HCT116 (cell line): ENCODE measurements at regions not wholly inside any gene's neighbourhood (a gene's known extent, or its start where the extent isn't known, plus 50 kb on each side); places are given as distances from the start of the nearest gene placed in this dataset.

Experiments used
- ATAC-seq: fragments of 200-7000 bp; cut with Tn5 transposase; 2 replicates; pipeline ENCODE4 v1.9.1; 2020; ENCODE audit warnings: mild to moderate bottlenecking, moderate library complexity
- BruUV-seq: library from RNA; stranded (reverse); fragments of 400-500 nt; replicated peaks from 2 replicates; lab custom pipeline; 2021; lab: Mats Ljungman, UMichigan
- CTCF ChIA-PET: fragments of 300-600 bp; sonication (Branson Sonifier 250); formaldehyde crosslinking; loops from one replicate; lab custom pipeline; 2021; ENCODE audit warnings: antibody characterized with exemption; lab: Charles Lee
- POLR2A ChIA-PET: fragments of 300-600, 350-600 bp; sonication (Branson Sonifier 250); formaldehyde crosslinking; loops from one replicate; lab custom pipeline; 2021; ENCODE audit warnings: antibody characterized with exemption; lab: Charles Lee
- RAD21 ChIA-PET, 2 experiments: fragments of 300-600 bp; sonication (Branson Sonifier 250); formaldehyde crosslinking; loops; one replicate each; lab custom pipeline; 2023; ENCODE audit warnings: low total read pairs in 2 of 2; ENCODE audit not compliant: uncharacterized antibody in 2 of 2, unreplicated experiment in 2 of 2, low non-redundant PET in 1 of 2; lab: Charles Lee
- DNase-seq: peaks from one replicate; pipeline ENCODE4 v3.0.0-alpha.2; 2010; ENCODE audit warnings: low read depth, low spot score
- H2AFZ ChIP-seq: fragments of 200-600 bp; shearing (Covaris generic), sonication (generic); 2 replicates; pipeline ENCODE4 v1.6.1; 2017; ENCODE audit warnings: low read depth, mixed run types, mixed read lengths, antibody characterized with exemption, low read length; ENCODE audit not compliant: poor library complexity, severe bottlenecking
- H3K27ac ChIP-seq: 2 replicates; pipeline ENCODE4 v1.5.1; 2012; ENCODE audit warnings: low read depth, low read length
- H3K27me3 ChIP-seq: fragments of 200-600 bp; sonication (generic); 2 replicates; pipeline ENCODE4 v1.6.1; 2016; ENCODE audit warnings: mixed run types, low read length, mixed read lengths; ENCODE audit not compliant: insufficient read depth
- H3K36me3 ChIP-seq, 2 experiments: fragments of 200-500 bp in 1 of 2; fragments of 200-600 bp in 1 of 2; sonication (Bioruptor generic) in 1 of 2; sonication (generic) in 1 of 2; 2 replicates each; pipeline versions ENCODE4 v1.5.1 to v1.6.1; 2014 to 2016; ENCODE audit warnings: low read length in 2 of 2, inconsistent platforms in 1 of 2, mixed read lengths in 1 of 2, mixed run types in 1 of 2; ENCODE audit not compliant: insufficient read depth in 2 of 2, control insufficient read depth in 1 of 2
- H3K4me1 ChIP-seq, 2 experiments: fragments of 200-600 bp in 1 of 2; sonication (generic) in 1 of 2; 2 replicates each; pipeline versions ENCODE4 v1.5.1 to v1.6.1; 2012 to 2017; ENCODE audit warnings: low read length in 2 of 2, inconsistent platforms in 1 of 2, mild to moderate bottlenecking in 1 of 2, mixed read lengths in 1 of 2, mixed run types in 1 of 2, moderate library complexity in 1 of 2; ENCODE audit not compliant: insufficient read depth in 2 of 2, control insufficient read depth in 1 of 2
- H3K4me2 ChIP-seq: fragments of 200-600 bp; sonication (generic); 2 replicates; pipeline ENCODE4 v1.6.1; 2017; ENCODE audit warnings: mixed run types, low read length, mixed read lengths
- H3K4me3 ChIP-seq, 2 experiments: fragments of 200-600 bp in 1 of 2; sonication (generic) in 1 of 2; replicated peaks in 1 of 2; 2 replicates each; pipeline ENCODE4 v1.5.1; 2011 to 2016; ENCODE audit warnings: low read length in 2 of 2, control low read depth in 1 of 2, low read depth in 1 of 2, mild to moderate bottlenecking in 1 of 2, mixed read lengths in 1 of 2, mixed run types in 1 of 2
- H3K79me2 ChIP-seq: fragments of 200-600 bp; sonication (generic); 2 replicates; pipeline ENCODE4 v1.6.1; 2017; ENCODE audit warnings: mild to moderate bottlenecking, mixed run types, low read length, moderate library complexity, mixed read lengths; ENCODE audit not compliant: insufficient read depth
- H3K9ac ChIP-seq: fragments of 200-600 bp; sonication (generic); 2 replicates; pipeline ENCODE4 v1.6.1; 2016; ENCODE audit warnings: low read length, mixed read lengths
- H3K9me2 ChIP-seq: fragments of 200-600 bp; sonication (generic), shearing (Covaris generic); 2 replicates; pipeline ENCODE4 v1.6.1; 2017; ENCODE audit warnings: mixed run types, mild to moderate bottlenecking, moderate library complexity; ENCODE audit not compliant: insufficient read depth
- H3K9me3 ChIP-seq, 2 experiments: fragments of 200-500 bp in 1 of 2; fragments of 200-600 bp in 1 of 2; sonication (Bioruptor generic) in 1 of 2; sonication (generic) in 1 of 2; 2 replicates each; pipeline ENCODE4 v1.6.1; 2014 to 2017; ENCODE audit warnings: low read length in 2 of 2, mixed read lengths in 2 of 2, inconsistent platforms in 1 of 2, low read depth in 1 of 2, mild to moderate bottlenecking in 1 of 2, mixed run types in 1 of 2, moderate library complexity in 1 of 2; ENCODE audit not compliant: control insufficient read depth in 1 of 2, insufficient read depth in 1 of 2
- H4K20me1 ChIP-seq: fragments of 200-600 bp; sonication (generic), shearing (Covaris generic); 2 replicates; pipeline ENCODE4 v1.6.1; 2017; ENCODE audit warnings: mixed run types, mild to moderate bottlenecking, moderate library complexity; ENCODE audit not compliant: insufficient read depth
- ATF3 ChIP-seq: IDR thresholded peaks from 2 replicates; pipeline ENCODE4 v1.6.1; 2012
- CBX3 ChIP-seq: IDR thresholded peaks from 2 replicates; pipeline ENCODE4 v1.6.1; 2012; ENCODE audit warnings: low read depth
- CEBPB ChIP-seq: IDR thresholded peaks from 2 replicates; pipeline ENCODE4 v1.6.1; 2012; ENCODE audit warnings: low read depth
- EGR1 ChIP-seq: IDR thresholded peaks from 2 replicates; pipeline ENCODE4 v1.6.1; 2012; ENCODE audit warnings: low read depth
- ELF1 ChIP-seq: IDR thresholded peaks from 2 replicates; pipeline ENCODE4 v1.6.1; 2012; ENCODE audit warnings: low read depth, borderline replicate concordance
- EZH2 ChIP-seq: fragments of 200-600 bp; sonication (generic); IDR thresholded peaks from 2 replicates; pipeline ENCODE4 v1.6.1; 2017; ENCODE audit warnings: antibody characterized with exemption, mixed run types
- FOSL1 ChIP-seq: IDR thresholded peaks from 2 replicates; pipeline ENCODE4 v1.6.1; 2012; ENCODE audit warnings: low read depth
- JUND ChIP-seq: IDR thresholded peaks from 2 replicates; pipeline ENCODE4 v1.6.1; 2012
- POLR2A ChIP-seq: IDR thresholded peaks from 2 replicates; pipeline ENCODE4 v1.7.0; 2011; ENCODE audit warnings: borderline replicate concordance; ENCODE audit not compliant: insufficient read depth, insufficient read length; ENCODE audit errors: extremely low read depth
- POLR2AphosphoS5 ChIP-seq: IDR thresholded peaks from 2 replicates; pipeline ENCODE4 v1.6.1; 2011; ENCODE audit warnings: mild to moderate bottlenecking, low read depth, low read length, moderate library complexity
- RAD21 ChIP-seq: IDR thresholded peaks from 2 replicates; pipeline ENCODE4 v1.6.1; 2012; ENCODE audit warnings: low read depth, mild to moderate bottlenecking
- SP1 ChIP-seq: IDR thresholded peaks from 2 replicates; pipeline ENCODE4 v1.6.1; 2012; ENCODE audit warnings: low read depth
- SRF ChIP-seq: IDR thresholded peaks from 2 replicates; pipeline ENCODE4 v1.6.1; 2012; ENCODE audit warnings: low read depth
- TCF7L2 ChIP-seq: IDR thresholded peaks from 2 replicates; pipeline ENCODE4 v1.7.0; 2011; ENCODE audit warnings: borderline replicate concordance, inconsistent platforms; ENCODE audit not compliant: insufficient read depth, insufficient read length; ENCODE audit errors: extremely low read depth
- YY1 ChIP-seq: IDR thresholded peaks from 2 replicates; pipeline ENCODE4 v1.6.1; 2011; ENCODE audit warnings: low read length, low read depth, moderate library complexity, mild to moderate bottlenecking; ENCODE audit not compliant: insufficient replicate concordance; ENCODE audit errors: extremely low read depth
- ZFX ChIP-seq: fragments of 450-650 bp; IDR thresholded peaks from 2 replicates; pipeline ENCODE4 v1.6.1; 2017
- intact Hi-C: fragments of 100-400 bp; cut with micrococcal nuclease; formaldehyde crosslinking; loops from 2 replicates; pipeline ENCODE4 v1.10.0; 2022
- TF ChIP-seq, protein P1 (sequence below), 3 experiments: fragments of 200-600 bp in 1 of 3; sonication (generic) in 1 of 3; IDR thresholded peaks in 2 of 3; conservative IDR thresholded peaks in 1 of 3; 2 replicates each; pipeline ENCODE4 v1.5.1; 2012 to 2017; ENCODE audit warnings: low read depth in 2 of 3, low read length in 2 of 3, antibody characterized with exemption in 1 of 3, borderline replicate concordance in 1 of 3, control low read depth in 1 of 3, mild to moderate bottlenecking in 1 of 3, mixed read lengths in 1 of 3, mixed run types in 1 of 3, moderate library complexity in 1 of 3; ENCODE audit not compliant: insufficient read depth in 1 of 3
- TF ChIP-seq, protein P2 (sequence below): IDR thresholded peaks from 2 replicates; pipeline ENCODE4 v1.6.1; 2011; ENCODE audit warnings: mild to moderate bottlenecking, low read length, moderate library complexity; ENCODE audit not compliant: insufficient replicate concordance; ENCODE audit errors: extremely low read depth
- TF ChIP-seq, protein P3 (sequence below): IDR thresholded peaks from 2 replicates; pipeline ENCODE4 v1.6.1; 2012

GRCh38 chr2:154599189-154599588 lies 99.3 kb upstream of the KCNJ3 start:
- Histone ChIP-seq H3K9me2 (no peaks in the 10 kb centered on the region), H3K9me3 (no peaks in the 10 kb centered on the region), H3K27me3 (no peaks in the 10 kb centered on the region), H2AFZ (no peak overlapping the region), H3K27ac (no peak overlapping the region), H3K4me2 (no peak overlapping the region), H3K4me1 (no peaks in the 10 kb centered on the region), H3K79me2 (no peaks in the 10 kb centered on the region), H3K9ac (no peak overlapping the region), H3K36me3 (no peaks in the 10 kb centered on the region), H3K4me3 (no peak overlapping the region), H4K20me1 (no peaks in the 10 kb centered on the region)
- intact Hi-C loops = no loop called here
- POLR2A ChIA-PET = no interaction called here
- TF ChIP-seq ATF3 (no peak), YY1 (no peak), ELF1 (no peak), EGR1 (no peak), CEBPB (no peak), SP1 (no peak), POLR2AphosphoS5 (no peak), RAD21 (no peak), SRF (no peak), ZFX (no peak), FOSL1 (no peak), JUND (no peak), CBX3 (no peak), EZH2 (no peak), POLR2A (no peak), TCF7L2 (no peak)
- TF ChIP-seq, protein P1, sequence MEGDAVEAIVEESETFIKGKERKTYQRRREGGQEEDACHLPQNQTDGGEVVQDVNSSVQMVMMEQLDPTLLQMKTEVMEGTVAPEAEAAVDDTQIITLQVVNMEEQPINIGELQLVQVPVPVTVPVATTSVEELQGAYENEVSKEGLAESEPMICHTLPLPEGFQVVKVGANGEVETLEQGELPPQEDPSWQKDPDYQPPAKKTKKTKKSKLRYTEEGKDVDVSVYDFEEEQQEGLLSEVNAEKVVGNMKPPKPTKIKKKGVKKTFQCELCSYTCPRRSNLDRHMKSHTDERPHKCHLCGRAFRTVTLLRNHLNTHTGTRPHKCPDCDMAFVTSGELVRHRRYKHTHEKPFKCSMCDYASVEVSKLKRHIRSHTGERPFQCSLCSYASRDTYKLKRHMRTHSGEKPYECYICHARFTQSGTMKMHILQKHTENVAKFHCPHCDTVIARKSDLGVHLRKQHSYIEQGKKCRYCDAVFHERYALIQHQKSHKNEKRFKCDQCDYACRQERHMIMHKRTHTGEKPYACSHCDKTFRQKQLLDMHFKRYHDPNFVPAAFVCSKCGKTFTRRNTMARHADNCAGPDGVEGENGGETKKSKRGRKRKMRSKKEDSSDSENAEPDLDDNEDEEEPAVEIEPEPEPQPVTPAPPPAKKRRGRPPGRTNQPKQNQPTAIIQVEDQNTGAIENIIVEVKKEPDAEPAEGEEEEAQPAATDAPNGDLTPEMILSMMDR (IDR thresholded peaks at IDR 0.05 in 2 of 3, conservative IDR thresholded peaks at IDR 0.05 in 1 of 3; ENCODE audit: borderline replicate concordance in 1 of 3, insufficient read depth in 1 of 3, low read depth in 2 of 3, low read length in 2 of 3) = no peak
- TF ChIP-seq, protein P2, sequence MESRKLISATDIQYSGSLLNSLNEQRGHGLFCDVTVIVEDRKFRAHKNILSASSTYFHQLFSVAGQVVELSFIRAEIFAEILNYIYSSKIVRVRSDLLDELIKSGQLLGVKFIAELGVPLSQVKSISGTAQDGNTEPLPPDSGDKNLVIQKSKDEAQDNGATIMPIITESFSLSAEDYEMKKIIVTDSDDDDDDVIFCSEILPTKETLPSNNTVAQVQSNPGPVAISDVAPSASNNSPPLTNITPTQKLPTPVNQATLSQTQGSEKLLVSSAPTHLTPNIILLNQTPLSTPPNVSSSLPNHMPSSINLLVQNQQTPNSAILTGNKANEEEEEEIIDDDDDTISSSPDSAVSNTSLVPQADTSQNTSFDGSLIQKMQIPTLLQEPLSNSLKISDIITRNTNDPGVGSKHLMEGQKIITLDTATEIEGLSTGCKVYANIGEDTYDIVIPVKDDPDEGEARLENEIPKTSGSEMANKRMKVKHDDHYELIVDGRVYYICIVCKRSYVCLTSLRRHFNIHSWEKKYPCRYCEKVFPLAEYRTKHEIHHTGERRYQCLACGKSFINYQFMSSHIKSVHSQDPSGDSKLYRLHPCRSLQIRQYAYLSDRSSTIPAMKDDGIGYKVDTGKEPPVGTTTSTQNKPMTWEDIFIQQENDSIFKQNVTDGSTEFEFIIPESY = no peak
- TF ChIP-seq, protein P3, sequence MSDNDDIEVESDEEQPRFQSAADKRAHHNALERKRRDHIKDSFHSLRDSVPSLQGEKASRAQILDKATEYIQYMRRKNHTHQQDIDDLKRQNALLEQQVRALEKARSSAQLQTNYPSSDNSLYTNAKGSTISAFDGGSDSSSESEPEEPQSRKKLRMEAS = no peak
- ATAC-seq (no peak), DNase-seq (no peak)
- BruUV-seq = no TSS peak
- RAD21 ChIA-PET = no interaction called here
- CTCF ChIA-PET = no interaction called here
